Upper lobe of right lung (tissue), 1 donor: ENCODE measurements at regions not wholly inside any gene's neighbourhood (a gene's known extent, or its start where the extent isn't known, plus 50 kb on each side); places are given as distances from the start of the nearest gene placed in this dataset.
"Not testable (repeated sequence)": the region's sequence is repeated elsewhere in the genome, so short reads cannot be mapped to it uniquely, and the experiment has no call there.

Experiments used
- ATAC-seq: fragments of 200-7000 bp; cut with Tn5 transposase; one replicate; pipeline ENCODE4 v1.9.1; 2020; ENCODE audit warnings: mild to moderate bottlenecking, moderate library complexity
- DNase-seq: peaks from one replicate; pipeline ENCODE4 v3.0.0-alpha.2; 2020
- H3K27ac ChIP-seq: fragments of 200-600 bp; one replicate; pipeline ENCODE4 v1.8.0; 2022
- H3K27me3 ChIP-seq: fragments of 200-600 bp; one replicate; pipeline ENCODE4 v1.8.0; 2022; ENCODE audit warnings: mild to moderate bottlenecking
- H3K36me3 ChIP-seq: fragments of 200-600 bp; one replicate; pipeline ENCODE4 v1.8.0; 2022
- H3K4me1 ChIP-seq: fragments of 200-600 bp; one replicate; pipeline ENCODE4 v1.8.0; 2022
- H3K4me3 ChIP-seq: fragments of 200-600 bp; one replicate; pipeline ENCODE4 v1.8.0; 2022; ENCODE audit warnings: mild to moderate bottlenecking
- H3K9me3 ChIP-seq: fragments of 200-600 bp; one replicate; pipeline ENCODE4 v1.8.0; 2022
- intact Hi-C: fragments of 100-400 bp; cut with DNase I; formaldehyde crosslinking; loops from one replicate; pipeline ENCODE4 v1.11.0; 2022
- TF ChIP-seq, protein P1 (sequence below): fragments of 200-600 bp; IDR thresholded peaks from one replicate; pipeline ENCODE4 v1.8.0; 2022; ENCODE audit warnings: antibody characterized with exemption
- donor health status: DM: no; HTN: yes; CAD: no; lungs with severe emphysema.

DNA sequence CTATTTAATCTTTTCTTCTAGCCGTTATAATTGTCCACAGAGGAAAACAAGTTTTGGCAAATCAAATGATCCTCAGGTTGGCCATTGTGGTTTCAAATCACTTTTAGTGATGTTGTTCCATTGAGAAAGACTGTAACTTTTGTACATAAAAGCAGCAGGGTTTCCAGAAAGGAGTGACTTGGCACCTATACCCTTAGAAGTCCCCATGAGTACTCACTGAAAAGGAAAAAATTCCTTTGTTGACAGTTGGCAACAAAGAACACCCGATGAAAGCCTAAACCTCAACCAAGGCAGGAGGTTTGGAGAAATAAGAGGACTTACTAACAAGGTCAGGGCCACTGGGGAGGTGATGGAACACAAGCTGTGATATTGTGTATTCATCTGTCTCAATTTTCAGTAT is 474.4 kb downstream of the RAPGEF2 start:
- H3K27ac ChIP-seq: no peak overlapping the region
- no peaks in the 10 kb centered on the region for H3K4me1 ChIP-seq
- no peaks in the 10 kb centered on the region for H3K36me3 ChIP-seq
- ATAC-seq (no peak), DNase-seq (no peak)
- intact Hi-C loops: no loop called here
- no peak overlapping the region for H3K4me3 ChIP-seq
- TF ChIP-seq, protein P1, sequence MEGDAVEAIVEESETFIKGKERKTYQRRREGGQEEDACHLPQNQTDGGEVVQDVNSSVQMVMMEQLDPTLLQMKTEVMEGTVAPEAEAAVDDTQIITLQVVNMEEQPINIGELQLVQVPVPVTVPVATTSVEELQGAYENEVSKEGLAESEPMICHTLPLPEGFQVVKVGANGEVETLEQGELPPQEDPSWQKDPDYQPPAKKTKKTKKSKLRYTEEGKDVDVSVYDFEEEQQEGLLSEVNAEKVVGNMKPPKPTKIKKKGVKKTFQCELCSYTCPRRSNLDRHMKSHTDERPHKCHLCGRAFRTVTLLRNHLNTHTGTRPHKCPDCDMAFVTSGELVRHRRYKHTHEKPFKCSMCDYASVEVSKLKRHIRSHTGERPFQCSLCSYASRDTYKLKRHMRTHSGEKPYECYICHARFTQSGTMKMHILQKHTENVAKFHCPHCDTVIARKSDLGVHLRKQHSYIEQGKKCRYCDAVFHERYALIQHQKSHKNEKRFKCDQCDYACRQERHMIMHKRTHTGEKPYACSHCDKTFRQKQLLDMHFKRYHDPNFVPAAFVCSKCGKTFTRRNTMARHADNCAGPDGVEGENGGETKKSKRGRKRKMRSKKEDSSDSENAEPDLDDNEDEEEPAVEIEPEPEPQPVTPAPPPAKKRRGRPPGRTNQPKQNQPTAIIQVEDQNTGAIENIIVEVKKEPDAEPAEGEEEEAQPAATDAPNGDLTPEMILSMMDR: no peak
- H3K27me3 ChIP-seq: no peaks in the 10 kb centered on the region
- no peaks in the 10 kb centered on the region for H3K9me3 ChIP-seq

DNA sequence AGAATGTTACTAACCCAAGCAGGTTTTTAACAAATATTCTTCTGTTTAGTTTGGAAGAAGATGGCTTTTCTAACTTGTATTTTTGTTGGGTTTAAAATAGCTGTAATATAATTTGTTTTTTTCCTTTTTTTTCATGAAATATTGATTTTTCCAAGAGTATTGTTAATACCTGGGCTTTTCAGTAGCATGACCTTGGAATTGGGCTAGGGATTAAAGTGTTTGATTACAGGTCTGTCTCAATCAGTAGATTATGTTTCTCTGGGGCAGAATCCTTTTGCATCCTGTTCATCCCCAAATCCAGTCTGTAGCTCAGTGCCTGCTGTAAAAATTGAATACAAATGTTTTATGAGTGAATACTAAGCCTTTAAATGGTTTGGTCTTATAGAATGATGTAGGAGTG is 479.8 kb downstream of the RAPGEF2 start:
- DNase-seq (no peak), ATAC-seq (no peak)
- H3K27ac ChIP-seq: no peak overlapping the region
- intact Hi-C loops: no loop called here
- TF ChIP-seq, protein P1: no peak
- no peaks in the 10 kb centered on the region for H3K9me3 ChIP-seq
- H3K4me3 ChIP-seq: no peak overlapping the region
- H3K27me3 ChIP-seq: no peaks in the 10 kb centered on the region
- H3K36me3 ChIP-seq: no peaks in the 10 kb centered on the region
- H3K4me1 ChIP-seq: no peaks in the 10 kb centered on the region

DNA sequence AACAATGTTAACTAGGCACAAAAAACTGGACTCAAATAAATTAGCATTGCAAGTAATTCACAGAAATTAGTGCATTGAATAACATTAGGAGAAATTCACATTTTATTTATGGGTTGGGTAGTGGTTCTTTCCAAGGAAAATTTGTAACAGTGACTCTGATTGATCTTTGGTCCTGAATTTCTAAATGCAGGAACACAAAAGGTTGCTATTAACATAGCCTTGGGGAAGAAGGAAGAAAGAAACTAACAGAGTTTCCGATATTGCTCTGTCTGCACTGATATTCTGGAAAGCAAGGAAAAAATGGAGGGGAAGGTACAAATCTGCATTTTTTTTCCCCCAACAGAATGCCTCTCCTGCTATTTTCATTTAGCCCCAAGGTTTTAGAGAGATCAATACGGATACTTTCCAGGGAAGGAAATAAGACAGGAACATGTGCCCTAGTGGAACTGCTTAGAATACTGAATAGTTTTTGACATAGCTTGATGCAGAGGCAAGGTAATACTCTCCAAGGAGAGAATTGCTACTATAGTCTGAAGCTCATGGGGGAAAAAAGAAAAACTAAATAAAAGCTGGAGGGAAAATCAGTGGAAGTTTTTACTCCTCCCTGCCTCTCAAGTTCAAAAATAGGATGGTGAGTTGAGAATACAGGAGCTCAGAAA is 490.1 kb downstream of the RAPGEF2 start:
- Histone ChIP-seq H3K9me3 (no peaks in the 10 kb centered on the region), H3K4me3 (no peak overlapping the region), H3K36me3 (no peaks in the 10 kb centered on the region), H3K27ac (no peak overlapping the region), H3K27me3 (no peaks in the 10 kb centered on the region), H3K4me1 (no peaks in the 10 kb centered on the region)
- DNase-seq (no peak), ATAC-seq (no peak)
- intact Hi-C loops: no loop called here
- TF ChIP-seq, protein P1: no peak

DNA sequence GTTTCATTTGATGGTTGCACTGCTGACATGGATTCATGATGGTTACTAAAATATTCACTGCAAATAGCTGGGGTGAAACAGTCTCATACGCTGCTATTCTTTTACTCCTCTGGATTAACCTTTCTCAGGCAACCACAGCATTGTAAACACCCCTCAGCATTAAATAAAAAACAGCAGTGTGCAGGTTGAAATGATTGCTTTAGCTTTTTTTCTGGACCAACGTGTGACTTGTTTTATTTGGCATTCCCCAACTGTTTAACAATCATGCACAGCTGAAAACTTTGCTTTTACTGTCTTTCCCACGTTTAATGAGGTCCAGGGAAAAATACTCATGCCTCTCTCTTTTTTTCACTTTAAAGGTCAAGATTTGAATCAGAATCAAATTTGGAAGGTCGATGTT is 490.8 kb downstream of the RAPGEF2 start:
- TF ChIP-seq, protein P1: no peak
- no peak for ATAC-seq
- H3K36me3 ChIP-seq: no peaks in the 10 kb centered on the region

DNA sequence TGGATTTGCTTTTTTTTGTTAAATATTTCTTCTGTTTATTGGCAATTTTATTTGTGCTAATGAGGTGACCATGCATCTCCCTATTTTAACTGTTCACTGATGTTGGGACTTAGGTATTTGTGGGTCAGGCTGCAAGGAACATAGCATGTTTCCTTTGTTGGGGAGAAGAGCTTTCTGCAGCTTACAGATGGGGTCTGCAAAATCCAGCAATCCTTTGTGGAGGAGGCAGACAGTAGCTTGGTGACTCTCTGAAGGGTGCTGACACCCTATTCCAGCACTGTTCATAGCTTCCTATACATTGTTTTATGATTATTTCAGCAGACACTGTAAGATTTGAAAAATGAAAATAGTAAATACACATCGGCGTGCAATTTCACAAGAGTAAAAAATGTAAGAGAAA is 491.7 kb downstream of the RAPGEF2 start:
- no peaks in the 10 kb centered on the region for H3K4me1 ChIP-seq
- no peaks in the 10 kb centered on the region for H3K9me3 ChIP-seq
- H3K4me3 ChIP-seq: no peak overlapping the region
- H3K27me3 ChIP-seq: no peaks in the 10 kb centered on the region
- no peak overlapping the region for H3K27ac ChIP-seq
- no peak for DNase-seq
- ATAC-seq: no peak
- TF ChIP-seq, protein P1: no peak
- H3K36me3 ChIP-seq: no peaks in the 10 kb centered on the region
- intact Hi-C loops: no loop called here

More for the DNA sequence above, 490.8 kb downstream of the RAPGEF2 start:
- intact Hi-C loops: no loop called here
- no peak for DNase-seq
- Histone ChIP-seq H3K27ac (no peak overlapping the region), H3K4me3 (no peak overlapping the region), H3K4me1 (no peaks in the 10 kb centered on the region), H3K9me3 (no peaks in the 10 kb centered on the region), H3K27me3 (no peaks in the 10 kb centered on the region)

DNA sequence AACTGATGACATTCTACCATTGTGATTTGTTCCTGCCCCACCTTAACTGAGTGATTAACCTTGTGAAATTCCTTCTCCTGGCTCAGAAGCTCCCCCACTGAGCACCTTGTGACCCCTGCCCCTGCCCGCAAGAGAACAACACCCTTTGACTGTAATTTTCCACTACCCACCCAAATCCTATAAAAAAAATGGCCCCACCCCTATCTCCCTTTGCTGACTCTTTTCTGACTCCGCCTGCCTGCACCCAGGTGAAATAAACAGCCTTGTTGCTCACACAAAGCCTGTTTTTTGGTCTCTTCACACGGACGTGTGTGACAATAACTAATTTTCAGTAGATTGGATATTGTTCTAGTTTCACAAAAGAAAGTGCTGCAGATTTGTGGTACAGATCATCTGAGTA is 492.2 kb downstream of the RAPGEF2 start:
- intact Hi-C loops, H3K4me1 ChIP-seq, H3K27ac ChIP-seq, H3K36me3 ChIP-seq, H3K4me3 ChIP-seq, H3K9me3 ChIP-seq, H3K27me3 ChIP-seq, ATAC-seq, DNase-seq: not testable (repeated sequence)
